PC-9 (cell line): ENCODE measurements at regions not wholly inside any gene's neighbourhood (a gene's known extent, or its start where the extent isn't known, plus 50 kb on each side); places are given as distances from the start of the nearest gene placed in this dataset.

Experiments
- CTCF ChIP-seq: fragments of 200-600 bp; sonication (generic); conservative IDR thresholded peaks from 2 replicates; pipeline ENCODE4 v1.6.1; 2017; ENCODE audit warnings: mixed run types, antibody characterized with exemption, mild to moderate bottlenecking, moderate library complexity
- EZH2 ChIP-seq: fragments of 200-600 bp; sonication (generic); IDR thresholded peaks from 2 replicates; pipeline ENCODE4 v1.8.0; 2017; ENCODE audit warnings: antibody characterized with exemption, low read depth

DNA sequence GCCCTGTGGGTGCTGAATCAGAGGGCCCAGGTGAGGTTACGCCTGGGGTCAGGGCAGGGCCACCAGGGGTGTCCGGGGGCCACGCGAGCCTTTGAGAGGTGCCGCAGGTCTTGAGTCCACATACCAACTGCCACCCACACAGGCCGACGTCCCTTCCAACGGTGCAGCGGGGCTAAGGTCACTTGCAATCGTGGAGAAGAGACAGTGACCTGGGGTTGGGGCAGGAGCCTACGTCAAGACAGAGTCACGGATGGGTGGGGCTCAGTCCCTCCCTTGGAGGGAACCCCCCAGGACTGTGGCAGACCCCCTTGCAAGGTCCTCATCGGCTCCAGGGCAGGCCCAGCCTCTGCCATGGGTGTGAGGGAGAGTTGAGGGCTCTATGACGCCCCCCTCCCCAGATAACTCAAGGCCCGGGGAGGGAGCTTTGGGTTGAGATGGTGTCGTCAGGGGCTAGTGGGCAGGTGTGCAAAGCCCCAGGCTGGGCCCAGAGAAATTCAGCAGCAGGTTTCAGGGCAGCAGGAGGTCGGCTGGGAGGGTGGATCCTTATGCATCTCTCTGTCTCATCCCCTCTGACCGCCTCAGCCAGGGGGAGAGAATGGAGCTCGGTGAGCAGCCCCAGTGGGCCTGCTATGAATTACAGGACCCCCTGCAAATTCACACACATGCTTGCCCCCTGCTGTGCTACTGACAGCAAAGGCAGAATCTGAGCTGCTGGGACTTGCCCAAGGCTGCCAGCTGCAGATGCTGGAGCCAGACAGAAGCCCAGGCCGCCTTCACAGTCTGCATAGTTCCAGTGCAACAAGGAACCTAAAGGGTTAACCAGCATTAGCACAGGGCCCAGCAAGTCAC, 60.0 kb downstream of the MYEOV start:
- TF ChIP-seq CTCF, result no peak
- TF ChIP-seq EZH2, result no peak
